K562 (cell line): ENCODE measurements at regions not wholly inside any gene's neighbourhood (a gene's known extent, or its start where the extent isn't known, plus 50 kb on each side); places are given as distances from the start of the nearest gene placed in this dataset.

Source experiments
- ATF2 ChIP-seq: sonication (generic); formaldehyde crosslinking; IDR thresholded peaks from 2 replicates; pipeline ENCODE4 v1.8.1; 2022; ENCODE audit warnings: missing genetic modification reagents
- CBFA2T2 ChIP-seq: fragments of 450-650 bp; conservative IDR thresholded peaks from 2 replicates; pipeline ENCODE4 v1.6.1; 2017; ENCODE audit warnings: mild to moderate bottlenecking
- CBX8 ChIP-seq: fragments of 200-600 bp; sonication (generic); IDR thresholded peaks from 2 replicates; pipeline ENCODE4 v1.6.1; 2012; ENCODE audit warnings: borderline replicate concordance, mixed run types, low read depth, mild to moderate bottlenecking, moderate library complexity, mixed read lengths, low read length, control low read depth, inconsistent platforms; ENCODE audit not compliant: poor library complexity, severe bottlenecking; ENCODE audit errors: extremely low read depth
- CHD4 ChIP-seq: fragments of 200-600 bp; sonication (generic); IDR thresholded peaks from 3 replicates; pipeline ENCODE4 v1.6.1; 2012; ENCODE audit warnings: low read depth, mild to moderate bottlenecking, mixed read lengths, low read length, inconsistent platforms; ENCODE audit not compliant: insufficient read depth, insufficient replicate concordance, poor library complexity, severe bottlenecking
- DLX4 ChIP-seq: fragments of 250-450 bp; sonication (Bioruptor Pico); IDR thresholded peaks from 2 replicates; pipeline ENCODE4 v1.6.1; 2021; ENCODE audit warnings: mild to moderate bottlenecking
- DNMT1 ChIP-seq: fragments of 450-650 bp; IDR thresholded peaks from 2 replicates; pipeline ENCODE4 v1.6.1; 2016; ENCODE audit warnings: antibody characterized with exemption, mild to moderate bottlenecking
- FOXA3 ChIP-seq, 2 experiments: fragments of 450-650 bp in 1 of 2; sonication (generic) in 1 of 2; formaldehyde crosslinking; IDR thresholded peaks in 1 of 2; conservative IDR thresholded peaks in 1 of 2; 2 replicates each; pipeline versions ENCODE4 v1.4.0 to v1.8.0; 2020 to 2022; ENCODE audit warnings: mild to moderate bottlenecking in 2 of 2, missing genetic modification reagents in 1 of 2
- FOXP1 ChIP-seq: sonication (generic); formaldehyde crosslinking; IDR thresholded peaks from 2 replicates; pipeline ENCODE4 v1.8.0; 2022; ENCODE audit warnings: mild to moderate bottlenecking, missing genetic modification reagents
- IFI16 ChIP-seq: fragments of 250-450 bp; sonication (Bioruptor Pico); IDR thresholded peaks from 2 replicates; pipeline ENCODE4 v2.1.2; 2022; ENCODE audit warnings: mild to moderate bottlenecking, inconsistent platforms
- MCM2 ChIP-seq: fragments of 450-650 bp; IDR thresholded peaks from 2 replicates; pipeline ENCODE4 v1.6.1; 2017; ENCODE audit warnings: low read depth, mild to moderate bottlenecking
- MTA1 ChIP-seq: fragments of 450-650 bp; IDR thresholded peaks from 2 replicates; pipeline ENCODE4 v1.6.1; 2017; ENCODE audit warnings: borderline replicate concordance
- NCOA2 ChIP-seq, 2 experiments: fragments of 450-650 bp; IDR thresholded peaks; 2 replicates each; pipeline ENCODE4 v1.6.1; 2018; ENCODE audit warnings: mild to moderate bottlenecking in 2 of 2, moderate library complexity in 1 of 2; ENCODE audit not compliant: partially characterized antibody in 2 of 2
- PCBP1 ChIP-seq: fragments of 200-400 bp; formaldehyde crosslinking; IDR thresholded peaks from 2 replicates; pipeline ENCODE4 v1.6.1; 2018; ENCODE audit warnings: mild to moderate bottlenecking, low read depth, low read length; ENCODE audit not compliant: poor library complexity, severe bottlenecking
- PML ChIP-seq: IDR thresholded peaks from 2 replicates; pipeline ENCODE4 v1.6.1; 2012; ENCODE audit warnings: low read length, inconsistent platforms
- PRDM10 ChIP-seq: fragments of 450-650 bp; IDR thresholded peaks from 2 replicates; pipeline ENCODE4 v1.6.1; 2018; ENCODE audit not compliant: partially characterized antibody
- PYGO2 ChIP-seq: fragments of 450-650 bp; IDR thresholded peaks from 2 replicates; pipeline ENCODE4 v1.6.1; 2016; ENCODE audit warnings: mild to moderate bottlenecking, missing genetic modification characterization, moderate library complexity, missing compliant biosample characterization
- SAFB2 ChIP-seq: fragments of 200-400 bp; formaldehyde crosslinking; IDR thresholded peaks from 2 replicates; pipeline ENCODE4 v1.6.1; 2018; ENCODE audit warnings: borderline replicate concordance, low read length, low read depth, moderate library complexity; ENCODE audit not compliant: severe bottlenecking
- ZNF146 ChIP-seq: IDR thresholded peaks from one replicate; pipeline ENCODE4 v1.6.1; 2018; ENCODE audit warnings: missing compliant biosample characterization; ENCODE audit not compliant: unreplicated experiment
- ZNF277 ChIP-seq: fragments of 250-450 bp; sonication (Bioruptor Pico); IDR thresholded peaks from 2 replicates; pipeline ENCODE4 v1.8.0; 2022; ENCODE audit warnings: inconsistent platforms, mild to moderate bottlenecking, moderate library complexity, borderline replicate concordance
- ZNF431 ChIP-seq: sonication (generic); formaldehyde crosslinking; IDR thresholded peaks from 2 replicates; pipeline ENCODE4 v1.8.0; 2022; ENCODE audit warnings: mild to moderate bottlenecking, missing genetic modification reagents
- ZNF445 ChIP-seq: fragments of 250-450 bp; sonication (Bioruptor Pico); IDR thresholded peaks from 2 replicates; pipeline ENCODE4 v1.4.0; 2020; ENCODE audit warnings: low read depth, mild to moderate bottlenecking, moderate library complexity

GRCh38 chr1:113217447-113218208 lies 144.6 kb downstream of the LRIG2 start (continued):
- no peak for TF ChIP-seq PCBP1
- no peak for TF ChIP-seq ZNF277 (CRISPR knock-in tag)
- TF ChIP-seq ATF2, result no peak
- no peak for TF ChIP-seq DNMT1
- TF ChIP-seq SAFB2, result no peak
- peak in 1 of 2 experiments; percentile 96; a peak in 2 of 4 replicates for TF ChIP-seq FOXA3 (CRISPR knock-in tag; conservative IDR thresholded peaks at IDR 0.05 in 1 of 2, IDR thresholded peaks at IDR 0.05 in 1 of 2)
- TF ChIP-seq CHD4, result no peak
- TF ChIP-seq DLX4 (CRISPR knock-in tag), result no peak
- TF ChIP-seq MTA1, result peak; percentile 75; the same call in 1 of the 2 replicates
- TF ChIP-seq PRDM10, result peak; percentile 9
- no peak for TF ChIP-seq NCOA2 (IDR thresholded peaks at IDR 0.05; ENCODE audit: partially characterized antibody in 2 of 2)
- TF ChIP-seq IFI16 (CRISPR knock-in tag), result no peak
- TF ChIP-seq FOXP1 (CRISPR knock-in tag), result no peak
- TF ChIP-seq ZNF431 (CRISPR knock-in tag), result no peak; the same call in 1 of the 2 replicates
- TF ChIP-seq PYGO2 (tag), result no peak
- TF ChIP-seq CBFA2T2, result peak; percentile 58
- TF ChIP-seq ZNF146 (CRISPR knock-in tag), result no peak
- TF ChIP-seq MCM2, result no peak
- no peak for TF ChIP-seq ZNF445 (CRISPR knock-in tag)
- no peak for TF ChIP-seq PML
- TF ChIP-seq CBX8, result no peak
